ENCODE measurements at regions not wholly inside any gene's neighbourhood (a gene's known extent, or its start where the extent isn't known, plus 50 kb on each side); places are given as distances from the start of the nearest gene placed in this dataset.

DNA sequence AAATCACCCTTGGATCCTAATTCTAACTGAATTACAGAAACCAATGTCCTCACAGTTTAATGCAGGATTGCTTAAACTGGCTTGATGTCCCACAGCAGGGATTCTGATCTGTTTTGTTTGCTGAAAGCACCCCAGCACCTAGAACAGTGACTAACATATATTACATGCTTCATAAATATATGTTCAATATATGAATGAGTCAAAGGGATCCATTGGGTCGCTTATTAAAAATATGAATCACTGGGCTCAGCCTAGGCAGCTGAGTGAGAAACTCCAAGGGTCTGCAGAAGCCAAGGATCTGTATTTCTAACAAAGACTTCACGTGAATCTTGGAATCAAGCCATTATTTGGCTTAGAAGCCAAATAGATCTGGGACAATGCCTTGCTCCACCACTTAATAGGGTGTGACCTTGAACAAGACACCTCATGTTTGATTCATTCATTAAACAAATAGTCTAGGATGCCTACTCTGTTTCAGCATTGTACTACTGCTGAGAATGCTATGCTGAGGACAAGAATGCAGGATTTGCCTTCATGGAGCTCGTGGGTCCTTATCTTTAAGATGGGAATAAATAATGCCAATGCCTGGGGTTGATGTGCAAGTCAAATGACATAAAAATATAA lies 103.4 kb upstream of the DLX6 start:
- Histone ChIP-seq H4K5ac (ENCODE audit: low read depth, low read length) (no peak overlapping the region), H3K4ac (ENCODE audit: low read depth, low read length) (no peak overlapping the region), H3K9ac (ENCODE audit: low read depth, low read length) (no peak overlapping the region), H3K27ac (ENCODE audit: insufficient read depth, low read length) (no peak overlapping the region), H3K4me3 (ENCODE audit: insufficient read depth, low read depth, low read length) (no peak overlapping the region), H4K91ac (ENCODE audit: insufficient read depth, low read depth, low read length) (no peak overlapping the region), H2AK5ac (ENCODE audit: low read depth, low read length) (no peak overlapping the region), H3K56ac (ENCODE audit: extremely low read depth, insufficient read depth, low read length) (no peak overlapping the region), H3K9me3 (ENCODE audit: control insufficient read depth, insufficient read depth, low read length) (no peaks in the 10 kb centered on the region), H2BK15ac (ENCODE audit: low read depth, low read length) (no peak overlapping the region), H2AFZ (replicated peaks; ENCODE audit: low read length, poor library complexity) (no peak overlapping the region), H3K36me3 (ENCODE audit: control insufficient read depth, insufficient read depth, low read length) (no peaks in the 10 kb centered on the region), H3K4me1 (ENCODE audit: control insufficient read depth, insufficient read depth, low read length) (no peaks in the 10 kb centered on the region), H3K14ac (replicated peaks; ENCODE audit: low read depth, low read length) (no peak overlapping the region), H2AK9ac (replicated peaks; ENCODE audit: low read depth, low read length, poor library complexity) (no peak overlapping the region), H3K4me2 (ENCODE audit: low read depth, low read length) (no peak overlapping the region), H2BK20ac (ENCODE audit: low read depth, low read length) (no peak overlapping the region), H4K8ac (ENCODE audit: low read depth in 2 of 2, low read length in 2 of 2) (no peak overlapping the region), H3K79me1 (ENCODE audit: low read depth in 1 of 2, low read length in 2 of 2) (no peaks in the 10 kb centered on the region), H3K27me3 (ENCODE audit: control insufficient read depth, insufficient read depth, low read length) (no peaks in the 10 kb centered on the region), H2BK5ac (ENCODE audit: low read depth, low read length, poor library complexity, severe bottlenecking) (no peak overlapping the region), H3K9me1 (ENCODE audit: insufficient read depth, low read length) (no peaks in the 10 kb centered on the region), H3K18ac (ENCODE audit: low read depth, low read length) (no peak overlapping the region), H4K20me1 (ENCODE audit: insufficient read depth, low read length) (no peaks in the 10 kb centered on the region), H3K23ac (ENCODE audit: low read depth, low read length) (no peak overlapping the region), H2BK120ac (ENCODE audit: low read depth, low read length) (no peak overlapping the region)
- intact Hi-C loops (cut with micrococcal nuclease) (no loop called here), dilution Hi-C loops (cut with HindIII; ENCODE audit: low sequenced_read_pairs, unreplicated experiment) (no loop called here), in situ Hi-C loops (cut with MboI; ENCODE audit: low sequenced_read_pairs) (no loop called here)
- POLR2A ChIA-PET (ENCODE audit: unreplicated experiment) = no interaction called here
- CTCF ChIA-PET = no interaction called here
- DNase-seq (no peak), ATAC-seq (ENCODE audit: low read depth) (no peak)
- no TSS peak for BruUV-seq (replicated peaks)
- 0% methylated on average over 1 of the region's 3 CpGs; no CpG with 5 or more reads in 1 of the 2 experiments for WGBS, 2 experiments (ENCODE audit: extremely low coverage in 2 of 2, insufficient read length in 1 of 2)
- TF ChIP-seq CEBPB (IDR thresholded peaks at IDR 0.05; ENCODE audit: low read depth, low read length) (no peak), RCOR1 (IDR thresholded peaks at IDR 0.05; ENCODE audit: insufficient replicate concordance, low read length) (no peak), RAD21 (IDR thresholded peaks at IDR 0.05; ENCODE audit: low read length) (no peak), FOS (IDR thresholded peaks at IDR 0.05; ENCODE audit: low read depth, low read length) (no peak), POLR2A (IDR thresholded peaks at IDR 0.05; ENCODE audit: low read depth, low read length) (no peak), MXI1 (IDR thresholded peaks at IDR 0.05; ENCODE audit: borderline replicate concordance, low read depth, low read length) (no peak), RFX5 (IDR thresholded peaks at IDR 0.05; ENCODE audit: low read depth, low read length) (no peak), BHLHE40 (IDR thresholded peaks at IDR 0.05; ENCODE audit: low read depth, low read length) (no peak), MAFK (IDR thresholded peaks at IDR 0.05; ENCODE audit: low read depth, low read length) (no peak), MAZ (IDR thresholded peaks at IDR 0.05; ENCODE audit: borderline replicate concordance, low read depth, low read length) (no peak)
- TF ChIP-seq, protein P1, sequence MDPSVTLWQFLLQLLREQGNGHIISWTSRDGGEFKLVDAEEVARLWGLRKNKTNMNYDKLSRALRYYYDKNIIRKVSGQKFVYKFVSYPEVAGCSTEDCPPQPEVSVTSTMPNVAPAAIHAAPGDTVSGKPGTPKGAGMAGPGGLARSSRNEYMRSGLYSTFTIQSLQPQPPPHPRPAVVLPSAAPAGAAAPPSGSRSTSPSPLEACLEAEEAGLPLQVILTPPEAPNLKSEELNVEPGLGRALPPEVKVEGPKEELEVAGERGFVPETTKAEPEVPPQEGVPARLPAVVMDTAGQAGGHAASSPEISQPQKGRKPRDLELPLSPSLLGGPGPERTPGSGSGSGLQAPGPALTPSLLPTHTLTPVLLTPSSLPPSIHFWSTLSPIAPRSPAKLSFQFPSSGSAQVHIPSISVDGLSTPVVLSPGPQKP (IDR thresholded peaks at IDR 0.05; ENCODE audit: borderline replicate concordance, low read depth, low read length) = no peak
